ENCODE measurements at regions not wholly inside any gene's neighbourhood (a gene's known extent, or its start where the extent isn't known, plus 50 kb on each side); places are given as distances from the start of the nearest gene placed in this dataset.

GRCh38 chr5:135127439-135128240 lies 93.6 kb upstream of the PITX1 start:
- Histone ChIP-seq H4K20me1 (ENCODE audit: insufficient read depth, low read length, poor library complexity, severe bottlenecking) (no peaks in the 10 kb centered on the region), H3K4me1 (ENCODE audit: insufficient read depth, low read length, poor library complexity, severe bottlenecking) (no peaks in the 10 kb centered on the region), H3K4me3 (ENCODE audit: low read length, poor library complexity, severe bottlenecking) (no peak overlapping the region), H3K9ac (ENCODE audit: low read depth, low read length, poor library complexity, severe bottlenecking) (no peak overlapping the region), H3K9me2 (replicated peaks; ENCODE audit: low read depth, low read length) (no peaks in the 10 kb centered on the region), H3K79me2 (ENCODE audit: insufficient read depth, low read length) (no peaks in the 10 kb centered on the region), H3K36me3 (ENCODE audit: insufficient read depth, low read length) (no peaks in the 10 kb centered on the region), H2AFZ (ENCODE audit: low read length) (no peak overlapping the region), H3K4me2 (ENCODE audit: low read depth, low read length, poor library complexity, severe bottlenecking) (no peak overlapping the region), H3F3A (ENCODE audit: low read depth) (no peaks in the 10 kb centered on the region), H3K9me3 (ENCODE audit: insufficient read depth, low read depth, low read length) (no peaks in the 10 kb centered on the region), H3K27me3 (ENCODE audit: insufficient read depth, low read length, poor library complexity, severe bottlenecking) (no peaks in the 10 kb centered on the region)
- no peak for TF ChIP-seq EZH2phosphoT487 (IDR thresholded peaks at IDR 0.05; ENCODE audit: borderline replicate concordance)
- TF ChIP-seq, protein P1, sequence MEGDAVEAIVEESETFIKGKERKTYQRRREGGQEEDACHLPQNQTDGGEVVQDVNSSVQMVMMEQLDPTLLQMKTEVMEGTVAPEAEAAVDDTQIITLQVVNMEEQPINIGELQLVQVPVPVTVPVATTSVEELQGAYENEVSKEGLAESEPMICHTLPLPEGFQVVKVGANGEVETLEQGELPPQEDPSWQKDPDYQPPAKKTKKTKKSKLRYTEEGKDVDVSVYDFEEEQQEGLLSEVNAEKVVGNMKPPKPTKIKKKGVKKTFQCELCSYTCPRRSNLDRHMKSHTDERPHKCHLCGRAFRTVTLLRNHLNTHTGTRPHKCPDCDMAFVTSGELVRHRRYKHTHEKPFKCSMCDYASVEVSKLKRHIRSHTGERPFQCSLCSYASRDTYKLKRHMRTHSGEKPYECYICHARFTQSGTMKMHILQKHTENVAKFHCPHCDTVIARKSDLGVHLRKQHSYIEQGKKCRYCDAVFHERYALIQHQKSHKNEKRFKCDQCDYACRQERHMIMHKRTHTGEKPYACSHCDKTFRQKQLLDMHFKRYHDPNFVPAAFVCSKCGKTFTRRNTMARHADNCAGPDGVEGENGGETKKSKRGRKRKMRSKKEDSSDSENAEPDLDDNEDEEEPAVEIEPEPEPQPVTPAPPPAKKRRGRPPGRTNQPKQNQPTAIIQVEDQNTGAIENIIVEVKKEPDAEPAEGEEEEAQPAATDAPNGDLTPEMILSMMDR (conservative IDR thresholded peaks at IDR 0.05; ENCODE audit: low read length), result no peak

GRCh38 chr5:135126688-135127438 lies 92.8 kb upstream of the PITX1 start:
- Histone ChIP-seq H4K20me1 (ENCODE audit: insufficient read depth, low read length, poor library complexity, severe bottlenecking) (no peaks in the 10 kb centered on the region), H3K9me2 (replicated peaks; ENCODE audit: low read depth, low read length) (no peaks in the 10 kb centered on the region), H3K79me2 (ENCODE audit: insufficient read depth, low read length) (no peaks in the 10 kb centered on the region), H3K9ac (ENCODE audit: low read depth, low read length, poor library complexity, severe bottlenecking) (no peak overlapping the region), H3K4me3 (ENCODE audit: low read length, poor library complexity, severe bottlenecking) (no peak overlapping the region), H3K9me3 (ENCODE audit: insufficient read depth, low read depth, low read length) (no peaks in the 10 kb centered on the region), H2AFZ (ENCODE audit: low read length) (no peak overlapping the region), H3F3A (ENCODE audit: low read depth) (no peaks in the 10 kb centered on the region), H3K36me3 (ENCODE audit: insufficient read depth, low read length) (no peaks in the 10 kb centered on the region), H3K4me1 (ENCODE audit: insufficient read depth, low read length, poor library complexity, severe bottlenecking) (no peaks in the 10 kb centered on the region), H3K4me2 (ENCODE audit: low read depth, low read length, poor library complexity, severe bottlenecking) (no peak overlapping the region), H3K27me3 (ENCODE audit: insufficient read depth, low read length, poor library complexity, severe bottlenecking) (no peaks in the 10 kb centered on the region)
- TF ChIP-seq EZH2phosphoT487 (IDR thresholded peaks at IDR 0.05; ENCODE audit: borderline replicate concordance), result no peak
- TF ChIP-seq, protein P1 (conservative IDR thresholded peaks at IDR 0.05; ENCODE audit: low read length), result no peak

- Histone ChIP-seq H3K9me3 (ENCODE audit: insufficient read depth, low read depth, low read length) (no peaks in the 10 kb centered on the region), H3K9me2 (replicated peaks; ENCODE audit: low read depth, low read length) (no peaks in the 10 kb centered on the region), H3K4me2 (ENCODE audit: low read depth, low read length, poor library complexity, severe bottlenecking) (no peak overlapping the region), H3K79me2 (ENCODE audit: insufficient read depth, low read length) (no peaks in the 10 kb centered on the region), H3K4me1 (ENCODE audit: insufficient read depth, low read length, poor library complexity, severe bottlenecking) (no peaks in the 10 kb centered on the region), H3K9ac (ENCODE audit: low read depth, low read length, poor library complexity, severe bottlenecking) (no peak overlapping the region), H4K20me1 (ENCODE audit: insufficient read depth, low read length, poor library complexity, severe bottlenecking) (no peaks in the 10 kb centered on the region), H3K4me3 (ENCODE audit: low read length, poor library complexity, severe bottlenecking) (no peak overlapping the region), H3K27me3 (ENCODE audit: insufficient read depth, low read length, poor library complexity, severe bottlenecking) (no peaks in the 10 kb centered on the region), H3F3A (ENCODE audit: low read depth) (no peaks in the 10 kb centered on the region), H3K36me3 (ENCODE audit: insufficient read depth, low read length) (no peaks in the 10 kb centered on the region), H2AFZ (ENCODE audit: low read length) (no peak overlapping the region)
- TF ChIP-seq EZH2phosphoT487 (IDR thresholded peaks at IDR 0.05; ENCODE audit: borderline replicate concordance), result no peak
- TF ChIP-seq, protein P1 (conservative IDR thresholded peaks at IDR 0.05; ENCODE audit: low read length), result no peak
Measured at GRCh38 chr5:135124724-135125123, 90.7 kb upstream of the PITX1 start.
